B cell (primary cell): ENCODE measurements at regions not wholly inside any gene's neighbourhood (a gene's known extent, or its start where the extent isn't known, plus 50 kb on each side); places are given as distances from the start of the nearest gene placed in this dataset.

Source experiments
- ATAC-seq: fragments of 200-7000 bp; cut with Tn5 transposase; one replicate; pipeline ENCODE4 v1.10.0; 2021; ENCODE audit warnings: low read depth, mild to moderate bottlenecking, moderate number of reproducible peaks, moderate library complexity
- CTCF ChIA-PET: fragments of 350-600 bp; sonication (Branson Sonifier 250); formaldehyde crosslinking; loops from one replicate; lab custom pipeline; 2021; ENCODE audit warnings: antibody characterized with exemption, inconsistent platforms; lab: Charles Lee
- POLR2A ChIA-PET: fragments of 350-600 bp; sonication (Branson Sonifier 250); formaldehyde crosslinking; loops from one replicate; lab custom pipeline; 2021; ENCODE audit warnings: antibody characterized with exemption; lab: Charles Lee
- DNase-seq: peaks from one replicate; pipeline ENCODE4 v3.0.0; 2013
- H2AFZ ChIP-seq: 2 replicates; pipeline ENCODE4 v1.6.1; 2012; ENCODE audit warnings: mild to moderate bottlenecking, low read depth, low read length; ENCODE audit not compliant: insufficient read depth, poor library complexity, severe bottlenecking
- H3K27ac ChIP-seq, 2 donors: 1 replicate in 1 of 2; 2 replicates in 1 of 2; pipeline ENCODE4 v1.5.1; 2012 to 2013; ENCODE audit warnings: low read length in 2 of 2, mild to moderate bottlenecking in 2 of 2, moderate library complexity in 1 of 2
- H3K27me3 ChIP-seq, 4 experiments: fragments of 200-600 bp in 1 of 4; sonication (generic) in 1 of 4; replicated peaks in 1 of 4; 1 replicate in 2 of 4; 2 replicates in 2 of 4; pipeline versions ENCODE4 v1.6.1 to v1.7.0; 2013 to 2016; ENCODE audit warnings: low read length in 3 of 4, mild to moderate bottlenecking in 2 of 4, mixed read lengths in 1 of 4, moderate library complexity in 1 of 4; ENCODE audit not compliant: insufficient read depth in 4 of 4, control insufficient read depth in 3 of 4; ENCODE audit errors: control extremely low read depth in 1 of 4
- H3K36me3 ChIP-seq, 2 experiments: replicated peaks in 1 of 2; 1 replicate in 1 of 2; 2 replicates in 1 of 2; pipeline versions ENCODE4 v1.6.1 to v1.7.1; 2013; ENCODE audit warnings: low read length in 1 of 2; ENCODE audit not compliant: insufficient read depth in 2 of 2, control insufficient read depth in 1 of 2; ENCODE audit errors: control extremely low read depth in 1 of 2, extremely low read depth in 1 of 2
- H3K4me1 ChIP-seq, 2 donors: fragments of 200-600 bp in 1 of 2; sonication (generic) in 1 of 2; 1 replicate in 1 of 2; 2 replicates in 1 of 2; pipeline versions ENCODE4 v1.5.1 to v1.6.1; 2013 to 2017; ENCODE audit warnings: low read length in 2 of 2; ENCODE audit not compliant: control insufficient read depth in 2 of 2, insufficient read depth in 2 of 2
- H3K4me2 ChIP-seq: replicated peaks from 2 replicates; pipeline ENCODE3; 2012; ENCODE audit warnings: mild to moderate bottlenecking, low read depth, low read length; ENCODE audit not compliant: poor library complexity, severe bottlenecking
- H3K4me3 ChIP-seq, 5 experiments: fragments of 200-600 bp in 1 of 5; sonication (generic) in 1 of 5; 1 replicate in 3 of 5; 2 replicates in 2 of 5; pipeline versions ENCODE4 v1.5.1 to v1.7.0; 2011 to 2016; ENCODE audit warnings: low read length in 4 of 5, mild to moderate bottlenecking in 4 of 5, low read depth in 2 of 5, control low read depth in 1 of 5, moderate library complexity in 1 of 5; ENCODE audit not compliant: insufficient read depth in 1 of 5; ENCODE audit errors: control extremely low read depth in 1 of 5, extremely low read depth in 1 of 5
- H3K79me2 ChIP-seq: fragments of 200-600 bp; sonication (generic); one replicate; pipeline ENCODE4 v1.6.0; 2016; ENCODE audit warnings: low read length; ENCODE audit not compliant: control insufficient read depth, insufficient read depth
- H3K9ac ChIP-seq: fragments of 200-600 bp; sonication (generic); 2 replicates; pipeline ENCODE4 v1.6.1; 2017; ENCODE audit warnings: mild to moderate bottlenecking, low read length, moderate library complexity
- H3K9me3 ChIP-seq, 3 donors: one replicate each; pipeline versions ENCODE4 v1.6.1 to v1.7.1; 2013; ENCODE audit warnings: low read length in 2 of 3; ENCODE audit not compliant: control insufficient read depth in 2 of 3, insufficient read depth in 1 of 3; ENCODE audit errors: control extremely low read depth in 1 of 3
- H4K20me1 ChIP-seq: 2 replicates; pipeline ENCODE4 v1.6.0; 2012; ENCODE audit warnings: mild to moderate bottlenecking, low read length; ENCODE audit not compliant: insufficient read depth, control insufficient read depth, poor library complexity, severe bottlenecking
- H3K27ac Mint-ChIP-seq: one replicate; pipeline ENCODE4 v1.8.0; 2021; ENCODE audit warnings: mixed read lengths
- H3K27me3 Mint-ChIP-seq: one replicate; pipeline ENCODE4 v1.8.0; 2021; ENCODE audit warnings: mixed read lengths
- H3K4me1 Mint-ChIP-seq: one replicate; pipeline ENCODE4 v1.8.0; 2021; ENCODE audit warnings: mixed read lengths
- H3K4me3 Mint-ChIP-seq: one replicate; pipeline ENCODE4 v1.8.0; 2021; ENCODE audit warnings: mixed read lengths
- H3K9me3 Mint-ChIP-seq: one replicate; pipeline ENCODE4 v1.8.0; 2022; ENCODE audit warnings: mixed read lengths; ENCODE audit not compliant: insufficient read depth
- CTCF ChIP-seq: fragments of 200-600 bp; IDR thresholded peaks from one replicate; pipeline ENCODE4 v1.8.0; 2022; ENCODE audit warnings: antibody characterized with exemption, mild to moderate bottlenecking
- EZH2 ChIP-seq: IDR thresholded peaks from 2 replicates; pipeline ENCODE4 v1.6.1; 2012; ENCODE audit warnings: borderline replicate concordance, low read depth, mild to moderate bottlenecking, moderate library complexity, low read length; ENCODE audit not compliant: insufficient read depth, poor library complexity, severe bottlenecking
- WGBS: methylation state at CpG from one replicate; pipeline ENCODE4 v1.1.5; 2013; ENCODE audit warnings: missing lambda C conversion rate; ENCODE audit not compliant: insufficient coverage; 5-methylcytosine and 5-hydroxymethylcytosine counted together
- intact Hi-C: fragments of 100-400 bp; cut with micrococcal nuclease; formaldehyde crosslinking; loops from one replicate; pipeline ENCODE4 v1.10.0; 2022

GRCh38 chr2:53460347-53460746, 307.3 kb upstream of the CHAC2 start:
- H3K9me3 Mint-ChIP-seq, result no peaks in the 10 kb centered on the region
- intact Hi-C loops, result no loop called here
- Histone ChIP-seq H3K27ac (no peak overlapping the region), H3K4me1 (no peaks in the 10 kb centered on the region), H3K9me3 (no peaks in the 10 kb centered on the region), H3K9ac (no peak overlapping the region), H2AFZ (no peak overlapping the region), H4K20me1 (no peaks in the 10 kb centered on the region), H3K36me3 (no peaks in the 10 kb centered on the region), H3K79me2 (no peaks in the 10 kb centered on the region), H3K27me3 (no peaks in the 10 kb centered on the region), H3K4me2 (no peak overlapping the region), H3K4me3 (no peak overlapping the region)
- no peak for TF ChIP-seq EZH2
- no peak for TF ChIP-seq CTCF
- CTCF ChIA-PET, result no interaction called here
- DNase-seq, result no peak
- POLR2A ChIA-PET, result no interaction called here
- ATAC-seq, result no peak
- no peak overlapping the region for H3K4me3 Mint-ChIP-seq
- no peak overlapping the region for H3K27ac Mint-ChIP-seq
- WGBS, result no CpG with 5 or more reads among the region's 1 CpG
- H3K27me3 Mint-ChIP-seq, result peaks cover 2% of the 10 kb centered on the region
- no peaks in the 10 kb centered on the region for H3K4me1 Mint-ChIP-seq

GRCh38 chr2:53455094-53455493, 312.5 kb upstream of the CHAC2 start:
- H3K79me2 ChIP-seq, result no peaks in the 10 kb centered on the region
- H3K27ac Mint-ChIP-seq, result no peak overlapping the region
- intact Hi-C loops, result no loop called here
- ChIA-PET CTCF (no interaction called here), POLR2A (no interaction called here)
- TF ChIP-seq EZH2 (no peak), CTCF (no peak)
- ATAC-seq (no peak), DNase-seq (no peak)
- H3K9ac ChIP-seq, result no peak overlapping the region
- H3K4me1 ChIP-seq, result no peaks in the 10 kb centered on the region
- no peaks in the 10 kb centered on the region for H3K4me1 Mint-ChIP-seq
- no peak overlapping the region for H3K4me3 ChIP-seq
- H3K9me3 ChIP-seq, result no peaks in the 10 kb centered on the region
- H3K4me3 Mint-ChIP-seq, result no peak overlapping the region
- H4K20me1 ChIP-seq, result no peaks in the 10 kb centered on the region
- H3K9me3 Mint-ChIP-seq, result no peaks in the 10 kb centered on the region
- H3K27me3 Mint-ChIP-seq, result no peaks in the 10 kb centered on the region
- H3K4me2 ChIP-seq, result no peak overlapping the region
- no peaks in the 10 kb centered on the region for H3K27me3 ChIP-seq
- 95% methylated on average over 6 of the region's 6 CpGs for WGBS
- no peaks in the 10 kb centered on the region for H3K36me3 ChIP-seq
- no peak overlapping the region for H2AFZ ChIP-seq
- no peak overlapping the region for H3K27ac ChIP-seq
